Hippocampal formation (tissue), 2 donors: ENCODE measurements at regions not wholly inside any gene's neighbourhood (a gene's known extent, or its start where the extent isn't known, plus 50 kb on each side); places are given as distances from the start of the nearest gene placed in this dataset.

Experiments used
- DNase-seq, 2 donors: peaks; one replicate each; lab custom pipeline; 2025; lab: John Stamatoyannopoulos, UW

DNA sequence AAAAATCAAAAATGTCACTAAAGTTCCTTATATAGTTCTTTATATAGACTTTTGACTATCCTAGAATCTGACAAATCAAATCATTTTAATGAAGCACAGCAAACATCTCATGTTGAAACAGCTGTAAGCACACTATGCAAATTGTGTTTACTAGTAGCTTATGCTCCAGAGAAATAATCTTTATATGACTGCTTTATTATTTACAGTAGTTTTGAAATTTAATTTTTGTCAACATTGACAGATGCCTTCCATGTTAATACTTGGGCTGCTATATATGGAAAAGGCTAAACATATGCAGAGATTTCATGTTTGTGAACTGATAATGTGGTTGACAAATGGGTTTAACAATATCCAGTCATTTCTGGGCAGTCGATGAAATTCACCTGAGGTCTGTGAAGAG lies 616.8 kb downstream of the TAFA4 start:
- no peak for DNase-seq

DNA sequence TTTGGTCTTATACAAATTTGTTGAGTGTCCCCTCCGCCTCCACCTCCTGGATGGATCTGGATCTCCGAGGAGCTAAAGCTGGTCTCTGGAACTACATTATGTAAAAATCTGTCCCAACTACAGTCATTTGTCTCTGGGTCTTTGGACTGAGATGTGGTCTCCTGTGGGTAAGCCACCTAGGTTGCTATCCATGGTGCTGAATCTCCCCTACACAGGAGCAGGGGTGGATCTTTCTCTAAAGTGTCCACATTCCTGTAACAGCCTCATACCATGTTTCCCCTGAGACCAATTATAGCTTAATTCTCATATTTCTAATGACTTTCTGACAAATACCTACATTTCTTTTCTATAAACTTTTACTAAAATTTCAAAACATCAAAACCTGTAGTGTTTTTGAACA lies 625.8 kb downstream of the TAFA4 start:
- DNase-seq: no peak

DNA sequence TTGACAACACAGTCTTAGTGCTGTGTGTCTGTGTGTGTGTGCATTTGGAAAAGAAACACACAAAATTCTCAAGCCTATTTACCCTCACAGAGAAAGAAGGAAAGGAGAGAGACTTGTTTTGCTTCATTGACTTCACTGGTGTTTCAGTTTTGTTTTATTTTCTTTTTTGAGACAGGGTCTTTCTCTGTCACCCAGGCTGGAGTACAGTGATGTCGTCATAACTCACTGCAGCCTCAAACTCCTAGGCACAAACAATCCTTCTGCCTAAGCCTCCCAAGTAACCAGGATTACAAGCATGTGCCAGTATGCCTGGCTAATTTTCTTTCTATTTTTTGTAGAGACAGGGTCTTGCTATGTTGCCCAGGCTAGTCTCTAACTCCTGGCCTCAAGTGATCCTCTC lies 636.9 kb downstream of the TAFA4 start:
- no peak for DNase-seq

DNA sequence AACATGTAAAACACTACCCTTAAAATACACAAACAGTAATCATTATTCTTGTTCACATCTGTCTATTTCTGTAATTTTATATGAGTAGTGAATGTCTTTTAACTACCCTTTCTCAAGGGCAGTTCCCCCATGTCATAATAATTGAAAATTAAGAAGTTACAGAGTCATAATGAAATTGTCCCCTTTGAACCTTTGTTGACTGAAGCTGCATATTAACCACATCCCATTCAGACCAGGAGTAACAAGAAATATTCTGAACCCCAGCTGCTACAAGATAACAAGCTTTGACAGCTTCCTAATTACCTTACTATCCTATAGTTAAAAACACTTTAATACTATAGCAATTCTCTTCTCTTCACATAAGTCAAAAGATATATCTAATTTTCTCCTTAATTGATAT lies 635.9 kb upstream of the SUCLG2 start:
- DNase-seq: no peak

- no peak for DNase-seq
These were observed 633.7 kb upstream of the SUCLG2 start for GRCh38 chr3:68288085-68288484.

GRCh38 chr3:68287101-68287500 lies 632.7 kb upstream of the SUCLG2 start:
- no peak for DNase-seq

DNA sequence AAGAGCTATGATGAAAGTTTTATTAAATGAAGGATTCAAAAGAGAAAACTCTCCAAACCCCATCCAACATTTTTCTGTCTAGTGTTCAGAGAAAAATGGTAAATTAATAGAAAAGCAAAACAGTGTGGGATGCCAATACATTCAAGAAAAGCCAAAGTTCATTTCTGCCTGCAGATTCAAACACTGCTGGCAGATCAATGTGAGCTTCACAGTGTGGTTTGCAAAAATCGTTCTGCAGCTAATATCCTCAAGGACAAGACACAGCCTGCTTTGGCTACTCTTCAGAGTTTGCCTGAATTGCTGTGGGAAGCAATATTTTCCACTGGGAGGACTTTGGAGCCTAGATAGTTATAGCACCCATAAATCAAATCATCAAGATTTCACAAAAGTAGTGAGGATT lies 619.9 kb upstream of the SUCLG2 start:
- no peak for DNase-seq

GRCh38 chr3:68271145-68271544 lies 616.7 kb upstream of the SUCLG2 start:
- DNase-seq: no peak

- DNase-seq: peak in 1 of 2 donors; percentile 17
These were observed 602.3 kb upstream of the SUCLG2 start for GRCh38 chr3:68256635-68257223.

- no peak for DNase-seq
These were observed 594.9 kb upstream of the SUCLG2 start for GRCh38 chr3:68249265-68249664.

- no peak for DNase-seq
These were observed 588.2 kb upstream of the SUCLG2 start for GRCh38 chr3:68242606-68243005.

- no peak for DNase-seq
These were observed 585.1 kb upstream of the SUCLG2 start for GRCh38 chr3:68239542-68239941.

GRCh38 chr3:68234076-68234780 lies 579.8 kb upstream of the SUCLG2 start:
- no peak for DNase-seq

- no peak for DNase-seq
These were observed 574.4 kb upstream of the SUCLG2 start for GRCh38 chr3:68228856-68229255.

DNA sequence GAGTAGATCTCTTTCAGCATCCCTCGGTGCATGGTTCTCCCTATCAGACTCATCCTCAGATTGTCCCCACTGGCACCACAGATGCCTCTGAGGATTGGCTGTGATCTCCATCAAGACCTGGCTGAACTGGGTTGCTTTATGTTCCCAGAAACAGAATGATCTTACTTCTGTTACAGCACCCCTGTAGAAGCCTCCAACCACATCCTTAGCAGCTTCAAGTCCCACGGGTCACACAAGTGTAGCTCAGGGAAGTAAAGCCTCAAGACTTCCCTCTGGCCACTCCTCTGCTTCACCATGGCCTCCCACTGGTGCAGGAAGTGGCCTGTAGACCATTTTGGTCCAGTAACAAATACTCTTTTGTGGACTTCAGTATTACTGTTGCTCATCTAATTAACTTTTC lies 566.4 kb upstream of the SUCLG2 start:
- DNase-seq: no peak

GRCh38 chr3:68211637-68212036 lies 557.2 kb upstream of the SUCLG2 start:
- DNase-seq: no peak

DNA sequence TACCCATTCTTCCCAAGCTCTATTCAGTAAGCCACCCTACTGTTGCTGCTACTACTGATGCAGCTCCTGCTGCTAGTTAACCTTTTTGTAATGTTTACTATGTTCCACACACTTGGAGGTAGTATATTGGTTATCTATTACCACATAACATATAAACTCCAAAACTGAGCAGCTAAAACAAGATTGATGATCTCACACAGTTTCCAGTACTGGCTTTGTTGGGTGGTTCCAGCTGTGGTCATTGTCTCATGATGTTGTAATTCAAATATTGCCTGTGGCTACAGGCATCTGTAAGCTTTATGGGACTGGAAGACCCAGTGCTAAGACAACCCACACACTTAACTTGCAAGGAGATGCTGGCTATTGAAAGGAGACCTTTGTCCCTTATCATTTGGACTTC lies 556.2 kb upstream of the SUCLG2 start:
- DNase-seq: no peak

DNA sequence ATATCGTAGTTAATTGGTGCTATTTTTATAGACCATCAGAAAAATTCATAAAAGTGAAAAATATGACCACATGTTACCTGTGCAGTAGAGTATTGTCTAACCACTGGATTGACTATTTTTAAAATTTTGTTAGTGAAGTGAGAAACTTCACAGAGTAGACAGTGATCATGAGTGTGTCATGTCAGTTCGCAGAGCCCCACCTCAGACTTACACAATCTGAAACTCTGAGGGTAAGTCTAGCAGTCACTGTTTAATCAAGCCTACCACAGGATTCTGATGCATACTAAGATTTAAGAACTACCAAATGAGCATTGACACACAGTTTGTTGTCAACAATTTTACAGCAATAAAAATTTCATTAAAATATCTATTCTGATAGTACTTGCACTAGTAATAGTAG lies 552.9 kb upstream of the SUCLG2 start:
- DNase-seq: no peak

DNA sequence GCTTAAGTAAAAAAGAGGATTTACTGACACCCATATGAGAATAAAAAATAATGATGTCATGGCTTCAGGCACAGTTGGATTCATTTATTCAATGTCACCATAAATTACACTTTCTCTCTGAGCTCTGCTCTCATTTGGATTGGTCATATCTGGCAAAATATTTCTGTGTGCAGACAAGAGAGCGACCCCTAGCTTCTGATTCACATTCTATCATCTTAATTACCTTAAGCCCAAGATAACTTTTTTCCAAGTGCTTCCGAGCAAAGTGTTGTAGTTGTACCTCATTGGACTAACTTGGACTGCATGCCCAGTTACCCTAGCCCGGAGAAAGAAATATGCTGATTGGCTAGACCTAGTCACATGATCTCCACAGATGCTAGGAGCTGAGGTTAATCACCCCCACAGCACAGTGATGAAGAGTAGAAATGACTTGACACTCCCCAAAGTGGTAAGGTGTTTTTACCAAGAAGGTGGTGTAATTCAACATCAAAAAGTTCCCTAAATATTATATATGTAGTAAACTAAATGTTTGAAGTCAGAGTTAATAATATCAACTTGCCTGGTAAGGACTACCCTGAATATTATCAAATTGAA lies 552.2 kb upstream of the SUCLG2 start:
- no peak for DNase-seq

DNA sequence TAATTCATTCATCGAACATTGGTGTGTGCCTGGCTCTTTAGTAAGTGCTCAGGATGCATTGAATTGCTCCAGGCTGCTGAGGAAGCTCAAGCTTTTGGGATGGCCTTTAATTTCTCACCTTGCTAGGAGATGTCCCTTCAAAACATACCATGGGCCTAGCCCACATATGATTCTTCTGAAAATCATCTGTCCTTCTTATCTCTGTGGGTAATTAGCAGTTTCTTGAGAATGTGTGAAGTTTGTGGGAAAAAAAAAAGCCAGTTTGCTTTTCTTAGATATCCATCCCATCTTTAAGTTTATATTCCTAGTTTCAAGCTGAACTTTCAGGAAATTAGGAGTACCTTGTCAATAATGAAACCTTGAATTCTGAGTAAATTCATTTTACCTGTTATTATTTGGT lies 532.3 kb upstream of the SUCLG2 start:
- DNase-seq: no peak

- DNase-seq: no peak
These were observed 522.2 kb upstream of the SUCLG2 start for GRCh38 chr3:68176600-68176999.

DNA sequence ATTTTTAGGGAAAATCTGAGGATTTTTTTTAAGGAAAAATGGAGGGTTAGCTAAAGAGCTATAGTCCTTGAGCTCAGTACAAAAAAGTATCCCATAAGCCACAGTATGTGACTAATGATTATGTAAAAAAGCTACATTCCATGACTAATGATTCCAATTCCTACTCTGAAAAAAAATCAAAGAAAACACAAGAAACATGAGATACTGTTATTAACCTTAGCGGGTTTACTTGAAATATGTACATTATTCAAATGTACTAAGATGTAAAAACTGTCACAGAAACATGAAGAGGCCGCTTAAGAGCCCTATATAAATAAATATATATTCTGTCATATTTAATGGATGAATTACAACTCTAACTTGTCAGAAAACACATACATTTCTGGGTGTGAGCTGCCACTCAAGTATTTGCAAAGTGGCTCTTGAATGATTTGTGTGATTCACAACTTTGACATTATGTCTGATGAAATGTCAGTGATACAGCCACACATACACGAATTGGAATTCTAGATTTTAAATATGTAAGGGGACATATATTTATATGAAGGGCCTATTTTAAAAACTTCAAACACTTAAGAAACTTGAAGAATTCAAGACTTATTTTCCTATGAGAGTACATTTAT lies 518.7 kb upstream of the SUCLG2 start:
- DNase-seq: no peak

DNA sequence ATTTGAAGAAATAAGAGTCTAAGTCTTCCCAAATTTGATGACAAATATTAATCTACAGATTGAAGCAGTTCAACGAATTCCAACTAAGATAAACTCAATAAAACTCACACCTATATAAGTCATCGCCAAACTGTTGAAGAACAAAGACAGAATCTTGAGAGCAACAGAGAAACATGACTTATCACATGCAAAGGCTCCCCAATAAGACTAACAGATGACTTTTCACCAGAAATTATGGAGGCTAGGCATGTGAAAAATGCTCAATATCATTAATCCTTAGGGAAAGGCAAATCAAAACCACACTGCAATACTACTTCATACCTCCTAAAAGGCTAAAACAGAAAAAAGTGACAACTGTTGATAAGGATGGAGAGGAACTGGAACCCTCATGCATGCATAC lies 517.6 kb upstream of the SUCLG2 start:
- DNase-seq: no peak
